ENCODE measurements at regions not wholly inside any gene's neighbourhood (a gene's known extent, or its start where the extent isn't known, plus 50 kb on each side); places are given as distances from the start of the nearest gene placed in this dataset.
A peak's percentile ranks its signal among the peaks of the same experiment; 100 is the strongest.

GRCh38 chr15:59847968-59848367 is 156.1 kb upstream of the FOXB1 start:
- no peak for TF ChIP-seq CTCF (IDR thresholded peaks at IDR 0.05; ENCODE audit: unreplicated experiment in 3 of 3)
- Mint-ChIP-seq H3K36me3 (ENCODE audit: low read depth) (no peaks in the 10 kb centered on the region), H3K27me3 (ENCODE audit: low read depth) (peaks cover 18% of the 10 kb centered on the region), H3K27ac (peak overlapping the region in 1 of 3 experiments; percentile 1), H3K4me3 (no peak overlapping the region), H3K4me1 (peaks cover 14% of the 10 kb centered on the region), H3K9me3 (no peaks in the 10 kb centered on the region)

DNA sequence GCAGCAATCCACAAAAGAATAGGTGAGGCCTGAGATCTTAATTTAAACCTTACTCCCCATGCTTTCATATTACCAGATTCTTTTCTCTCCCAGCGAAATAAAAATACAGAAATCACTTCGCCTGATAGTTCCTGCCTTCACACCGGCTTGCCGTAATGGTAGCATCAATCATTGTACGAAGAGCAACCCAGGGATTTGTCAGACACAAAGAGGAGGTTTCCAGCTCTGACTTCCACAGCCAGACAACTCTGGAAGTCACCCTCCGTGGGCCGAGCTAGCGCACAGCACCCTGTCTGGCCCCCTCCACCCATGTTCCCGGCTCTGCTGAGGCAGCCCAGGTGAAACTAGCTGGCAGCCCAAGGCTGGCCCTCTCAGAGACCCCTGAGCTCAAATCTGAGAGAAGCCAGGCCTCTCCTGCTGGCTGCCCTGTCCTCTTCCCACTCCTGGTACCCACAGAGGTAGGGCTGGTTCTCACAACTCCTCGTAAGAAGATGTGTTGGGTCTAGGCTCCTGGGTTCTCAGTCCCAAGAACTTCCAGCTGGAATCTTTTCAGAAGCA is 156.9 kb upstream of the BNIP2 start:
- Mint-ChIP-seq H3K9me3 (no peaks in the 10 kb centered on the region), H3K4me3 (no peak overlapping the region), H3K36me3 (ENCODE audit: low read depth) (no peaks in the 10 kb centered on the region), H3K27ac (no peak overlapping the region), H3K27me3 (ENCODE audit: low read depth) (peaks cover 17% of the 10 kb centered on the region), H3K4me1 (peaks cover 14% of the 10 kb centered on the region)
- no peak for TF ChIP-seq CTCF (IDR thresholded peaks at IDR 0.05; ENCODE audit: unreplicated experiment in 3 of 3)

DNA sequence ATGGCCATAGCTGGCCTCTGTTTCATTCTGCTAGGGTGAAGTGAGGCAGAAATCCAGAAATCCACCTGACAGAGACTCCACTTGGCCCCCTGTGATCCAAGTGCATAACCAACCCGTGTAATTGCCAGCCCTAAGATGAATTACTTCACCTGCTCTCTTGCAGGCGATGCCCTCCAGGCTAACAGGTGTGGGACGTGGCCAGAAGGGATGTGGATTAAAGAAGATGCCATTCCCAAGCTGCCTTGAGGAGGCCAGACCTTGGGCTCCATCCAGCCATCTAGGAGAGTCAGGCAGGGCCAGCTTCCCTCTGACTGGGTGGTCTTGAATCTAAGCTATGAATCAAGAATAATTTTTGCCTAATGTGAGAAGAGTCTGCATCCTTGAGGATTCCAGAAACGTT is 154.5 kb upstream of the BNIP2 start:
- H3K9me3 Mint-ChIP-seq: no peaks in the 10 kb centered on the region
- H3K27ac Mint-ChIP-seq: no peak overlapping the region
- no peak overlapping the region for H3K4me3 Mint-ChIP-seq
- TF ChIP-seq CTCF (IDR thresholded peaks at IDR 0.05; ENCODE audit: unreplicated experiment in 3 of 3): no peak
- peaks cover 12% of the 10 kb centered on the region for H3K4me1 Mint-ChIP-seq
- peaks cover 24% of the 10 kb centered on the region for H3K27me3 Mint-ChIP-seq (ENCODE audit: low read depth)
- no peaks in the 10 kb centered on the region for H3K36me3 Mint-ChIP-seq (ENCODE audit: low read depth)

DNA sequence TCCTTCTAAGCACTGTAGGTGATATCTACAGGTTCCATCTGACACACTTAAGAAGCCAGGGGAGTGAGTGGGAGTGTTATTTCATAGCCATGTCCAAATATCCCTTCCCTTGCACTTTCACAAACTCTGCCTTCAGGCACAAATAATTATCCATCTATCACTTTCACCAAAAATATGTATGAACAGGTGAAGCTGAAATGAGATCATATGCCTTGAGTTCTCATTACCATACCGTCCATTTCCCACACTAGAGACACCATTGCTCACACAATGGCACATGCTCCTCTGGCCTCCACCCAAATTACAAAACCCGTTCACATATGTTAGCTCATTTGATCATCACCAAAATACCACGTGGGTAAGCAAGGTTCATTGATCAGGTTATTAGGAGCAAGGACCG is 151.9 kb upstream of the BNIP2 start:
- no peak overlapping the region for H3K27ac Mint-ChIP-seq
- no peak for TF ChIP-seq CTCF (IDR thresholded peaks at IDR 0.05; ENCODE audit: unreplicated experiment in 3 of 3)
- no peaks in the 10 kb centered on the region for H3K9me3 Mint-ChIP-seq
- H3K27me3 Mint-ChIP-seq (ENCODE audit: low read depth): peaks cover 21% of the 10 kb centered on the region
- H3K4me1 Mint-ChIP-seq: no peaks in the 10 kb centered on the region
- H3K4me3 Mint-ChIP-seq: no peak overlapping the region
- no peaks in the 10 kb centered on the region for H3K36me3 Mint-ChIP-seq (ENCODE audit: low read depth)

DNA sequence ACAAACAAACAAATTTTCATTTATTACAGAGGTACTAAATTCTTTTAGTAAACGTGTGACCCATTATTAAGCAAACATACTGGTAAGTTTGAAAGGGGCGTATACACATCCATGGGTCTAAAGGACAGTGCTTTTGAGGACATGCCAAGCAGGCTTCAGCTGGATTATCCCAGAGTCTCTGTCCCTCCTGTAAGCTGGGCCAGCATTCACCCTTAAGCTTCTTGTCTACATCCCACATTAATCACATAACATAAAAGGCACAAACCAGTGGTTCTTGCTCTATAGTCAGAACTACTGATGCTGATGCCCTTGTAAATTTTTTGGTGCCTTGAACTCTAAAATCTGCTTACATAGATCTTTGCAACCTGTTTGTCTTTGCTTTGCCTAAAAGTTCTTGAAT is 150.8 kb upstream of the BNIP2 start:
- Mint-ChIP-seq H3K4me1 (no peaks in the 10 kb centered on the region), H3K36me3 (ENCODE audit: low read depth) (no peaks in the 10 kb centered on the region), H3K9me3 (no peaks in the 10 kb centered on the region), H3K27ac (no peak overlapping the region), H3K27me3 (ENCODE audit: low read depth) (peaks cover 21% of the 10 kb centered on the region), H3K4me3 (no peak overlapping the region)
- no peak for TF ChIP-seq CTCF (IDR thresholded peaks at IDR 0.05; ENCODE audit: unreplicated experiment in 3 of 3)

- no peak overlapping the region for H3K4me3 Mint-ChIP-seq
- H3K4me1 Mint-ChIP-seq: no peaks in the 10 kb centered on the region
- no peaks in the 10 kb centered on the region for H3K9me3 Mint-ChIP-seq
- H3K27ac Mint-ChIP-seq: no peak overlapping the region
- no peaks in the 10 kb centered on the region for H3K36me3 Mint-ChIP-seq (ENCODE audit: low read depth)
- H3K27me3 Mint-ChIP-seq (ENCODE audit: low read depth): peaks cover 29% of the 10 kb centered on the region
- TF ChIP-seq CTCF (IDR thresholded peaks at IDR 0.05; ENCODE audit: unreplicated experiment in 3 of 3): no peak
These were observed 149.8 kb upstream of the BNIP2 start for GRCh38 chr15:59838900-59839299.
